Hepatocyte (in vitro differentiated cells): ENCODE measurements at regions not wholly inside any gene's neighbourhood (a gene's known extent, or its start where the extent isn't known, plus 50 kb on each side); places are given as distances from the start of the nearest gene placed in this dataset.

Experiments used
- DNase-seq: peaks from one replicate; pipeline ENCODE4 v3.0.0-alpha.2; 2016; ENCODE audit warnings: low spot score
- H2AFZ ChIP-seq: fragments of 200-600 bp; sonication (generic); 2 replicates; pipeline ENCODE4 v1.6.0; 2016; ENCODE audit warnings: antibody characterized with exemption, mild to moderate bottlenecking
- H3K27ac ChIP-seq: fragments of 200-600 bp; sonication (generic); 2 replicates; pipeline ENCODE4 v1.5.1; 2016; ENCODE audit warnings: mild to moderate bottlenecking
- H3K27me3 ChIP-seq: fragments of 200-600 bp; sonication (generic); 2 replicates; pipeline ENCODE4 v1.6.1; 2016
- H3K36me3 ChIP-seq: fragments of 200-600 bp; sonication (generic); replicated peaks from 2 replicates; pipeline ENCODE4 v1.5.1; 2016; ENCODE audit warnings: low read depth; ENCODE audit not compliant: insufficient read depth
- H3K4me1 ChIP-seq: fragments of 200-600 bp; sonication (generic); 2 replicates; pipeline ENCODE4 v1.5.1; 2016; ENCODE audit warnings: mild to moderate bottlenecking, moderate library complexity; ENCODE audit not compliant: insufficient read depth
- H3K4me2 ChIP-seq: fragments of 200-600 bp; sonication (generic); 2 replicates; pipeline ENCODE4 v1.6.0; 2016
- H3K4me3 ChIP-seq: fragments of 200-600 bp; sonication (generic); 2 replicates; pipeline ENCODE4 v1.5.1; 2016; ENCODE audit warnings: mild to moderate bottlenecking
- H3K79me2 ChIP-seq: fragments of 200-600 bp; sonication (generic); 2 replicates; pipeline ENCODE4 v1.6.0; 2017; ENCODE audit warnings: mild to moderate bottlenecking
- H3K9me2 ChIP-seq: fragments of 200-600 bp; sonication (generic); replicated peaks from 2 replicates; pipeline ENCODE4 v1.6.0; 2017; ENCODE audit warnings: mild to moderate bottlenecking; ENCODE audit not compliant: insufficient read depth
- H3K9me3 ChIP-seq: fragments of 200-600 bp; sonication (generic); 2 replicates; pipeline ENCODE4 v1.5.1; 2016; ENCODE audit warnings: low read depth, mild to moderate bottlenecking
- H4K20me1 ChIP-seq: fragments of 200-600 bp; sonication (generic); 2 replicates; pipeline ENCODE4 v1.6.0; 2016; ENCODE audit warnings: mild to moderate bottlenecking; ENCODE audit not compliant: insufficient read depth, poor library complexity, severe bottlenecking
- EZH2 ChIP-seq: fragments of 200-600 bp; sonication (generic); IDR thresholded peaks from 2 replicates; pipeline ENCODE4 v1.6.1; 2016; ENCODE audit warnings: antibody characterized with exemption, mild to moderate bottlenecking, borderline replicate concordance
- EZH2phosphoT487 ChIP-seq: fragments of 200-600 bp; sonication (generic); IDR thresholded peaks from one replicate; pipeline ENCODE4 v1.6.1; 2018; ENCODE audit warnings: antibody characterized with exemption, mild to moderate bottlenecking, low read depth, moderate library complexity; ENCODE audit not compliant: unreplicated experiment, severe bottlenecking
- WGBS: methylation state at CpG from one replicate; pipeline ENCODE4 v1.1.6; 2016; ENCODE audit warnings: low lambda C conversion rate; ENCODE audit errors: missing lambda C conversion rate; 5-methylcytosine and 5-hydroxymethylcytosine counted together
- TF ChIP-seq, protein P1 (sequence below): fragments of 200-600 bp; sonication (generic); IDR thresholded peaks from 2 replicates; pipeline ENCODE4 v1.5.1; 2016; ENCODE audit warnings: antibody characterized with exemption, mild to moderate bottlenecking; ENCODE audit not compliant: poor library complexity

DNA sequence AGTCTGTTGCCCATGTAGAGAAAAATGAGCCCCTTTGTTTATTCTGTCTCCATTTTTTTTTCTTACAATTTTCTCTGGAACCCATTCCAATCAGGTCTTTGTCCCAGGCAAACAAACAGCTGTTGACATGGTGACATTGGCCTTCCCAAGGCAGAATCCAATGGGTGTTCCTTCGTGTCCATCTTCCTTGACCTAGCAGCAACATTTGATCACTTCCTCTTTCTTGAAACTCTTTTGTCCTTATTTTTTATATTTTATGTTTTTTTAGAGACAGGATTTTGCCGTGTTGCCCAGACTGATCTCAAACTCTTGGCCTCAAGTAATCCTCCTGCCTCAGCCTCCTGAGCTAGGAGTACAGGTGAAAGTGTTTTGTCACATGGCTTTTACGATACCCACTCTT is 65.4 kb upstream of the CACNA1E start:
- Histone ChIP-seq H3K4me3 (no peak overlapping the region), H3K9me3 (no peaks in the 10 kb centered on the region), H3K4me2 (no peak overlapping the region), H3K36me3 (no peaks in the 10 kb centered on the region), H3K9me2 (no peaks in the 10 kb centered on the region), H3K27ac (no peak overlapping the region), H2AFZ (no peak overlapping the region), H3K27me3 (no peaks in the 10 kb centered on the region), H4K20me1 (no peaks in the 10 kb centered on the region), H3K79me2 (no peaks in the 10 kb centered on the region), H3K4me1 (no peaks in the 10 kb centered on the region)
- DNase-seq, result no peak
- TF ChIP-seq EZH2 (no peak), EZH2phosphoT487 (no peak)
- TF ChIP-seq, protein P1, sequence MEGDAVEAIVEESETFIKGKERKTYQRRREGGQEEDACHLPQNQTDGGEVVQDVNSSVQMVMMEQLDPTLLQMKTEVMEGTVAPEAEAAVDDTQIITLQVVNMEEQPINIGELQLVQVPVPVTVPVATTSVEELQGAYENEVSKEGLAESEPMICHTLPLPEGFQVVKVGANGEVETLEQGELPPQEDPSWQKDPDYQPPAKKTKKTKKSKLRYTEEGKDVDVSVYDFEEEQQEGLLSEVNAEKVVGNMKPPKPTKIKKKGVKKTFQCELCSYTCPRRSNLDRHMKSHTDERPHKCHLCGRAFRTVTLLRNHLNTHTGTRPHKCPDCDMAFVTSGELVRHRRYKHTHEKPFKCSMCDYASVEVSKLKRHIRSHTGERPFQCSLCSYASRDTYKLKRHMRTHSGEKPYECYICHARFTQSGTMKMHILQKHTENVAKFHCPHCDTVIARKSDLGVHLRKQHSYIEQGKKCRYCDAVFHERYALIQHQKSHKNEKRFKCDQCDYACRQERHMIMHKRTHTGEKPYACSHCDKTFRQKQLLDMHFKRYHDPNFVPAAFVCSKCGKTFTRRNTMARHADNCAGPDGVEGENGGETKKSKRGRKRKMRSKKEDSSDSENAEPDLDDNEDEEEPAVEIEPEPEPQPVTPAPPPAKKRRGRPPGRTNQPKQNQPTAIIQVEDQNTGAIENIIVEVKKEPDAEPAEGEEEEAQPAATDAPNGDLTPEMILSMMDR, result no peak
- 87% methylated on average over 3 of the region's 3 CpGs for WGBS

DNA sequence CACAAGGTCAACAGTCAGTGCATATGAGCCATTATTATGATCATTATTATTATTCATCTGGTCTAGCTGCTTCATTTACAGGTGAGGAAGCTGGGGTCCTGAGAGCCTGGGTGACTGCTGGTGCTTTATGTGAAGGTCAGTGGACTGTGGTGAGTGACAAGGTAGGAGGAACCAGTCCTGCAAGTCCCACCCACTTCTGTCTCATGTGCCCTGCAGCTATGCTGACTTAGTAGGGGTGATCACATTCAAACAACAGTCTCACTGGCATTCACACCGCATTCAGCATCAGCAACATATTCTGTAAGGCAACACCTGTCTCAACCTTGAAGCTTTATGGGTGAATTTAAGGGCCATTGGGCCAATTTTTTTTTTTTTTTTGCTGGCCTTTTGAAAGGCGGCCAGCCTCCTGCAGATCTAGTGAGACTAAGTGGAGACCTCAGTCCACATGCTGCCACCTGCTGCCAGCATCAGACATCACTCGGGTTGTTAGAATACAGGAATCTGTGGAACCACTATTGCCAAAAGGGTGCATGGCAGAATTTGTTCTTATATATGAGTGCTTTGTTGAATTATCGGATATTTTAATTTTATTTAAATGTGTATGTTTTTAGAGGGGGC is 59.9 kb upstream of the CACNA1E start:
- 20% methylated on average over 4 of the region's 4 CpGs for whole genome bisulfite sequencing
- no peaks in the 10 kb centered on the region for H4K20me1 ChIP-seq
- no peak overlapping the region for H3K4me2 ChIP-seq
- no peaks in the 10 kb centered on the region for H3K4me1 ChIP-seq
- no peaks in the 10 kb centered on the region for H3K9me2 ChIP-seq
- H3K4me3 ChIP-seq, result no peak overlapping the region
- H3K27me3 ChIP-seq, result no peaks in the 10 kb centered on the region
- H3K36me3 ChIP-seq, result no peaks in the 10 kb centered on the region
- TF ChIP-seq, protein P1, result peak; percentile 56
- TF ChIP-seq EZH2phosphoT487, result no peak
- TF ChIP-seq EZH2, result no peak
- H3K79me2 ChIP-seq, result no peaks in the 10 kb centered on the region
- H3K27ac ChIP-seq, result no peak overlapping the region
- H2AFZ ChIP-seq, result no peak overlapping the region
- H3K9me3 ChIP-seq, result no peaks in the 10 kb centered on the region
- peak; percentile 71 for DNase-seq

DNA sequence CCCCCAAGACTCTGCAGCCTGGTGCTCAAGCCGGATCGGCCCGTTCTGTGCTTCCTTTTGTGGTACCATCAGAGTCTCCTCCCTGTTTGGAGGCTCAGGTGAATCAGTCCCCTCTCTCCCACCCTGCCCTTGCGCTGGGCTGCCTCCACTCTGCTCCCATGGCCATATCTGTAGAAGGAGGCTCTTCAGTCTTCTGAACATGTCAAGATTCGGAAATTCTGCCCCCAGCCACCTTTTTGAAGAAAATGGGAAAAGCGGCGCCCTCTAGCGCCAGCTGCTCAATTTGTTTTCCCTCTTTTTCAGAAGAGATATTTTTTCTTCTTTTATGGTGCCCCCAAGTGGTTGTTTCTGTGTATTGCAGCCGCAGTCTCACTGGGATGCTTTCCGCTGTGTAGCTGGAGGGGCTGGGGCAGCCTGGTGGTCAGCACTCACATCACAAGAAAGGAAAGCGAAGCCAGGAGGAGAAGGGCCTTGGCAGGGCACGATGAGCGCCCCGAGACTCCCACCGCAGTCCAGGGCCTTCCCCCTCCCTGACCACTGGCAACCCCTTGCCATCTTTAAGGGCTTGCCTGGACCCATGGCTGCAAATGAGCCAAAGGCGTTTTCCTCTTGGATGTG is 58.4 kb upstream of the CACNA1E start:
- Histone ChIP-seq H3K4me2 (no peak overlapping the region), H3K4me3 (no peak overlapping the region), H3K4me1 (peaks cover 2% of the 10 kb centered on the region), H2AFZ (no peak overlapping the region), H3K27ac (no peak overlapping the region), H3K9me2 (no peaks in the 10 kb centered on the region), H3K9me3 (no peaks in the 10 kb centered on the region), H4K20me1 (no peaks in the 10 kb centered on the region), H3K79me2 (no peaks in the 10 kb centered on the region), H3K36me3 (no peaks in the 10 kb centered on the region), H3K27me3 (no peaks in the 10 kb centered on the region)
- WGBS, result 7% methylated on average over 13 of the region's 16 CpGs
- DNase-seq, result peak; percentile 90
- TF ChIP-seq, protein P1, result peak; percentile 99
- no peak for TF ChIP-seq EZH2
- TF ChIP-seq EZH2phosphoT487, result no peak
